ENCODE measurements at regions not wholly inside any gene's neighbourhood (a gene's known extent, or its start where the extent isn't known, plus 50 kb on each side); places are given as distances from the start of the nearest gene placed in this dataset.
"Not testable (repeated sequence)": the region's sequence is repeated elsewhere in the genome, so short reads cannot be mapped to it uniquely, and the experiment has no call there.

DNA sequence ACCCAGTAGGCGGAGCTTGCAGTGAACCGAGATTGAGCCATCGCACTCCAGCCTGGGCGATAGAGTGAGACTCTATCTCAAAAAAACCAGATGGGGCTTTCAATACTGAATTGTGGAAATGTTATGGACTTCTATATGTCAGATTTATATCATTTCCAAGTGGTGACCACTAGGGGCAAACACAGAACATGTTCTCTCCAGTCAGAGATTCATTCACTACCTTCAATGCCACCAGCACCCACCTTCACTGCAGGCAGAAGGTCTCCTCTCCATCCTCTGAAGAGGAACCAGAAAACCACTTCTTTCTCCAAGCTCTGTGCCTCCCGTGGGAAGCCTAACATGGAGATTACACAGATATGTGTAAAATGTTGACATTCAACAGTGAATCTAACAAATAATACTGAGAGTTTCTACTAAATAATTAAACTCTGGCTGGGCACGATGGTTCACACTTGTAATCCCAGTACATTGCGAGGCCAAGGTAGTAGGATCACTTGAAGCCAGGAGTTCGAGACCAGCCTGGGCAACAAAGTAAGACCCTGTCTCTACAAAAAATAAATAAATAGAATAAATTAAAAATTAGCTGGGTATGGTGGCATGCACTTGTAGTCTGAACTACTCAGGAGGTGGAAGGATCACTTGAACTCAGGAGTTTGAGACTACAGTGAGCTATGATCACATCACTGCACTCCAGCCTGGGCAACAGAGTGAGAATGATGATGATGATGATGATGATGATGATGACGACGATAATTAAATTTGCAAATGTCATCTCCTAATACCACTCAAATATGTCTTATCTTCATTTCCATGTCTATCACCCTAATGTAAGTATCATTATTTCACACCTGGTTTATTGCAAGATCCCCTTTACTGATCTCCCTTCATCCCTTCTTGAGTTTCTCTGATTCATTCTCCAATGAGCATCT is 151.1 kb downstream of the ZNF281 start:
- no peak for TF ChIP-seq NFRKB (IDR thresholded peaks at IDR 0.05)
- TF ChIP-seq, protein P1, sequence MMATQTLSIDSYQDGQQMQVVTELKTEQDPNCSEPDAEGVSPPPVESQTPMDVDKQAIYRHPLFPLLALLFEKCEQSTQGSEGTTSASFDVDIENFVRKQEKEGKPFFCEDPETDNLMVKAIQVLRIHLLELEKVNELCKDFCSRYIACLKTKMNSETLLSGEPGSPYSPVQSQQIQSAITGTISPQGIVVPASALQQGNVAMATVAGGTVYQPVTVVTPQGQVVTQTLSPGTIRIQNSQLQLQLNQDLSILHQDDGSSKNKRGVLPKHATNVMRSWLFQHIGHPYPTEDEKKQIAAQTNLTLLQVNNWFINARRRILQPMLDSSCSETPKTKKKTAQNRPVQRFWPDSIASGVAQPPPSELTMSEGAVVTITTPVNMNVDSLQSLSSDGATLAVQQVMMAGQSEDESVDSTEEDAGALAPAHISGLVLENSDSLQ (IDR thresholded peaks at IDR 0.05), result peak; percentile 16; the same call in 1 of the 2 replicates
- no peak for TF ChIP-seq ZNF384 (IDR thresholded peaks at IDR 0.05)
- CTCF ChIA-PET, result interaction anchor here (1.9 kb wide), 1 partner anchor 17 kb away, joined by 9 read pairs; no protein-coding TSS in a partner anchor
- POLR2A ChIA-PET, result no interaction called here
- peak; percentile 70 for DNase-seq (ENCODE audit: extremely low spot score)

DNA sequence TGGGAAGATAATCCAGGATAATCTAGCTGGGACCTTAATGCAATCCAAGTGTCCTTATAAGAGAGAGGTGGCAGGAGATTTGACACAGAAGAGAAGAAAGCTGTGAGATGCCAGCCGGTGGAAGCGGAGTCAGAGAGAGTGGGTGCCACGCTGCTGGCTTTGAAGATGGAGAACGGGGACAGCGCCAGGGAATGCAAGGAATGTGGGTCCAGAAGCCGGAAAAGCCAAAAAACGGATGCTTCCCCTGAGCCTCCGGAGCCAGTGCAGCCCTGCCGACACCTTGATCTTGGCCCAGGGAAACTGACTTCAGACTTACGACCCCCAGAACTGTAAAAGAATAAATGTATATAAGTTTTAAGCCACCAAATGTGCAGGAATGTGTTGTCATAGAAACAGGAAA is 152.6 kb downstream of the ZNF281 start:
- CTCF ChIA-PET, result interaction anchor here (1.9 kb wide), 1 partner anchor 16 kb away, joined by 9 read pairs; no protein-coding TSS in a partner anchor
- TF ChIP-seq L3MBTL2 (conservative IDR thresholded peaks at IDR 0.05) (no peak), BHLHE40 (IDR thresholded peaks at IDR 0.05; ENCODE audit: borderline replicate concordance) (no peak), ARNT (IDR thresholded peaks at IDR 0.05) (no peak), SUZ12 (IDR thresholded peaks at IDR 0.05) (no peak), NFRKB (IDR thresholded peaks at IDR 0.05) (no peak), ELF4 (IDR thresholded peaks at IDR 0.05) (no peak), HDGF (IDR thresholded peaks at IDR 0.05; ENCODE audit: borderline replicate concordance) (no peak), CTBP1 (IDR thresholded peaks at IDR 0.05; ENCODE audit: borderline replicate concordance) (no peak), LEF1 (IDR thresholded peaks at IDR 0.05; ENCODE audit: borderline replicate concordance) (no peak)
- POLR2A ChIA-PET, result no interaction called here
- DNase-seq (ENCODE audit: extremely low spot score), result no peak

DNA sequence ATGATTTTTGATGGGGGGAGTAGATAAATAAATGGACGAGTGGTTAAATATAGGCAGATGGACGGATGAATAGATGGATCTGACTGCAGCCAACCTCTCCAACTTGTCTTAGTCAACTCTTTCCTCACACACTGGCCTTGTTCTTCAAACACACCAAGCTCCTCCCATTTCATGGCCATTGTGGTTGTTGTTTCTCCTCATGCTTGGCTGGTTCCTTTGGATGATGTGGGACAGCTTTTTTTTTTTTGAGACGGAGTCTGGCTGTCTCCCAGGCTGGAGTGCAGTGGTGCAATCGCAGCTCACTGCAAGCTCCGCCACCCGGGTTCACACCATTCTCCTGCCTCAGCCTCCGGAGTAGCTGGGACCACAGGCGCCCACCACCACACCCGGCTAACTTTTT is 155.2 kb downstream of the ZNF281 start:
- POLR2A ChIA-PET; DNase-seq (ENCODE audit: extremely low spot score): not testable (repeated sequence)

DNA sequence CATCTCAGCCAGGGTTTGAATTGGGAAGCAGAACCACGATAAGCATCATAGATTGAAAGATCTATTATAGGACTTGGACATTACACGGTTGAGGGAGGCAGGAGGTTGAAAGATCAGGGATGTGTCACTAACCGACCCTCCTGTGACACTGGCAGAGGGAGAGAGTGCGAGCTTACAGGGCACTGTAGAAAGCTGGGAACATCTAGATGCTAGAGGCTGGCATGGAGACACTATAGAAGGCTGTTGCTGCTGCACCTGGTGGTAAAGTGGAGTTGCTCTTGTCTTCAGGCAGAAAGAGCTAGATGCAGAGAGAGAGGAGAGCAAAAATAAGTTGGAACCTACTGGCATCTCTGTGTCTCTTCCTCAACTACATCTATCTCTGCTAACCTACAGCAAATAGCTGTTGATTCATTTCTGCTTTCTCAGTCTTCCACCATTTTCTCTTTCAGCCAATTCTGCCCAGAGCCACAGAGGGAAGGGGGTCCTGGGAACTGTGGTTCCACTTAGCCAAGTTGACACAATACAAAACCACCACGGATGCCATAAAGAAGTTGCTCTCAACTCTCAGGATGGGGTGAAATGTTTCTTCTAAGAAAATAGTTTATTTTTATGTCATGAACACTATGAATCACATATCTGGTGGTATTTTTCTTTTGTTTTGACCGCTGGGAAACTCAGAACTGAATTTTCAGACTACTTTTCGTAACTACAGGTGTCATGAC is 155.9 kb downstream of the ZNF281 start:
- POLR2A ChIA-PET, result no interaction called here
- TF ChIP-seq CTBP1 (IDR thresholded peaks at IDR 0.05; ENCODE audit: borderline replicate concordance) (no peak), ARNT (IDR thresholded peaks at IDR 0.05) (no peak), HDGF (IDR thresholded peaks at IDR 0.05; ENCODE audit: borderline replicate concordance) (no peak), SP1 (IDR thresholded peaks at IDR 0.05) (no peak), LEF1 (IDR thresholded peaks at IDR 0.05; ENCODE audit: borderline replicate concordance) (no peak)
- DNase-seq (ENCODE audit: extremely low spot score), result no peak
- CTCF ChIA-PET, result no interaction called here

More for the DNA sequence above, 155.2 kb downstream of the ZNF281 start:
- CTCF ChIA-PET, result interaction anchor here (0.9 kb wide), 1 partner anchor 10 kb away, joined by 4 read pairs; no protein-coding TSS in a partner anchor

DNA sequence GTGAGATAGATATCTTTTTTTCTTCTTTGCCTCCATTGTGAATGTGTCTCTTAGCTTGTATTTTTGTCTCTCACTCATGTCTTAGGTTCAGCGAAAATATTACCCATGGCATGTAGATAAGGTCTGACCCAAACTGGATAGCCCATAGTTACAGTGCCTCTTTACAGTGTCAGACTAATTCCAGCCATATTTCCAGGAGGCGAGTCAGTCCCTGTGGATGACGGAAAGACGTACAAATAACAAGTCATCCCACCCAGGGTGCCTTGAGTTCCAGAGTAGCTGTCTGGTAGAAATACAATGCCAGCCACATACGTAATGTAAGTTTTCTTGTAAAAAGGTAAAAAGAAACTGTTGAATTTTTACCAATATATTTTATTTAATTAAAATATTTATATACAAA is 157.3 kb downstream of the ZNF281 start:
- TF ChIP-seq FOXA1 (IDR thresholded peaks at IDR 0.05) (no peak), SP1 (IDR thresholded peaks at IDR 0.05) (no peak), SUZ12 (IDR thresholded peaks at IDR 0.05) (no peak), ARNT (IDR thresholded peaks at IDR 0.05) (no peak), ZNF384 (IDR thresholded peaks at IDR 0.05) (no peak), L3MBTL2 (conservative IDR thresholded peaks at IDR 0.05) (no peak), CTBP1 (IDR thresholded peaks at IDR 0.05; ENCODE audit: borderline replicate concordance) (no peak), NFRKB (IDR thresholded peaks at IDR 0.05) (no peak), HDGF (IDR thresholded peaks at IDR 0.05; ENCODE audit: borderline replicate concordance) (no peak), TARDBP (IDR thresholded peaks at IDR 0.05) (no peak), ELF4 (IDR thresholded peaks at IDR 0.05) (no peak)
- TF ChIP-seq, protein P1 (IDR thresholded peaks at IDR 0.05), result no peak
- CTCF ChIA-PET, result interaction anchor here (0.6 to 0.9 kb wide), 3 partner anchors 11 to 568 kb away, joined by 3 to 4 read pairs (median 4); no protein-coding TSS in a partner anchor
- POLR2A ChIA-PET, result no interaction called here
- no peak for DNase-seq (ENCODE audit: extremely low spot score)

DNA sequence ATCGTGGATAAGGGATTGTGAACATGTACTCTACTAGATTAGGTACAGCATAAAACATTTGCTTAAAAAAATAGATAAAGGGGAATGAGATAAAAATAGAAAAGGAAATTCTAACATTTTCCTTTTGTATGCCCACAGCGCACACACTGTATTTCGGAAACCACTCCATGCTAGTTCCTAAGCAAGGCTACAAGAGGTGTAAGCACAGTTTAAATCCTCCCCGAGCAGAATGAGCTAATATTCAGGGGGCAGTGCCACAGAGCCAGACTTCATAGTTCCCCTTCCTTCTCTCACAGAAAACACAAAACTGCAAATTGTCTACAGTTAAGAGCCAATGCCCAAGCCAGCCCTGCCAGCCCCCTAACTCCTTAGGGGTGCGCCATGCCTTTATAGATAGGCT is 159.4 kb downstream of the ZNF281 start:
- ChIA-PET POLR2A (no interaction called here), CTCF (interaction anchor here (0.6 kb wide), 1 partner anchor 41 kb away, joined by 9 read pairs; no protein-coding TSS in a partner anchor)
- no peak for TF ChIP-seq HDGF (IDR thresholded peaks at IDR 0.05; ENCODE audit: borderline replicate concordance)
- DNase-seq (ENCODE audit: extremely low spot score), result no peak

DNA sequence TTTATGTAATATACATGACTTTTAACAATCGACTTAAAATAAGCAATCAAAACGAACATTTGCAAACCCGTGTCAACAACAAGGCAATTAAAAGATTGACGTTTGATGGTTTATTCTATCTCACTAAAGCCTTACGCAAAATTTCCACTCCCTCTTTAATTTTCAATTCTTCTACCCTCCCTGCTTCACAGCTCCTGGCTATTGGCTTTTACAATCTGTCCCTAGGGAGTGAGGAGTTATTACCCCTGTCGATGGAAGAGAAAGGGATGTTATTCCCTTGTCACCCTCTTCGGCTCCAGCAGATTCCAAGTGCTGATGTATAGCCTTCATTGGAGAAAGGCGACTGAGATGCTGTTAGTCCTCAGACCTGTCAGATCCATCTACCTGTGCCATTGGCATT is 161.3 kb downstream of the ZNF281 start:
- POLR2A ChIA-PET, result no interaction called here
- TF ChIP-seq, protein P1 (IDR thresholded peaks at IDR 0.05), result peak; percentile 89
- TF ChIP-seq LEF1 (IDR thresholded peaks at IDR 0.05; ENCODE audit: borderline replicate concordance), result no peak
- no peak for TF ChIP-seq TARDBP (IDR thresholded peaks at IDR 0.05)
- TF ChIP-seq CTBP1 (IDR thresholded peaks at IDR 0.05; ENCODE audit: borderline replicate concordance), result peak; percentile 94
- TF ChIP-seq FOXK2 (IDR thresholded peaks at IDR 0.05), result no peak
- TF ChIP-seq ZNF384 (IDR thresholded peaks at IDR 0.05), result no peak
- no peak for TF ChIP-seq ARNT (IDR thresholded peaks at IDR 0.05)
- TF ChIP-seq BHLHE40 (IDR thresholded peaks at IDR 0.05; ENCODE audit: borderline replicate concordance), result no peak
- no peak for TF ChIP-seq L3MBTL2 (conservative IDR thresholded peaks at IDR 0.05)
- no peak for TF ChIP-seq NFRKB (IDR thresholded peaks at IDR 0.05)
- peak; percentile 63 for DNase-seq (ENCODE audit: extremely low spot score)
- CTCF ChIA-PET, result interaction anchor here (1.5 kb wide), 1 partner anchor 28 kb away, joined by 3 read pairs; no protein-coding TSS in a partner anchor

All from HEK293T (cell line).